Glomerular visceral epithelial cell (primary cell): ENCODE measurements at regions not wholly inside any gene's neighbourhood (a gene's known extent, or its start where the extent isn't known, plus 50 kb on each side); places are given as distances from the start of the nearest gene placed in this dataset.
"Not testable (repeated sequence)": the region's sequence is repeated elsewhere in the genome, so short reads cannot be mapped to it uniquely, and the experiment has no call there.

Experiments
- DNase-seq: peaks from one replicate; pipeline ENCODE4 v3.0.0-alpha.2; 2016; ENCODE audit errors: extremely low spot score

- no peak for DNase-seq
These were observed 157.4 kb upstream of the TNFAIP3 start for GRCh38 chr6:137709424-137710236.

GRCh38 chr6:137711972-137712371 lies 155.1 kb upstream of the TNFAIP3 start:
- no peak for DNase-seq

- DNase-seq = no peak
These were observed 154.5 kb upstream of the TNFAIP3 start for GRCh38 chr6:137712587-137712986.

- no peak for DNase-seq
These were observed 151.4 kb upstream of the TNFAIP3 start for GRCh38 chr6:137715589-137716045.

- DNase-seq = peak; percentile 80
These were observed 149.7 kb upstream of the TNFAIP3 start for GRCh38 chr6:137717074-137718073.

- not testable (repeated sequence) for DNase-seq
These were observed 148.2 kb upstream of the TNFAIP3 start for GRCh38 chr6:137718903-137719302.

- DNase-seq = no peak
These were observed 144.2 kb upstream of the TNFAIP3 start for GRCh38 chr6:137722749-137723272.

- DNase-seq = no peak
These were observed 143.6 kb upstream of the TNFAIP3 start for GRCh38 chr6:137723273-137724017.

- no peak for DNase-seq
These were observed 143.0 kb upstream of the TNFAIP3 start for GRCh38 chr6:137724018-137724403.

- DNase-seq = no peak
These were observed 142.4 kb upstream of the TNFAIP3 start for GRCh38 chr6:137724495-137725211.

- DNase-seq = no peak
These were observed 141.1 kb upstream of the TNFAIP3 start for GRCh38 chr6:137725949-137726348.

GRCh38 chr6:137726582-137726981 lies 140.5 kb upstream of the TNFAIP3 start:
- no peak for DNase-seq

- no peak for DNase-seq
These were observed 139.8 kb upstream of the TNFAIP3 start for GRCh38 chr6:137727216-137727765.

GRCh38 chr6:137728386-137729349 lies 138.4 kb upstream of the TNFAIP3 start:
- peak; percentile 85 for DNase-seq

GRCh38 chr6:137729866-137730629 lies 137.0 kb upstream of the TNFAIP3 start:
- DNase-seq = no peak

- DNase-seq = no peak
These were observed 135.5 kb upstream of the TNFAIP3 start for GRCh38 chr6:137731600-137731959.

- no peak for DNase-seq
These were observed 135.0 kb upstream of the TNFAIP3 start for GRCh38 chr6:137731960-137732616.

- DNase-seq = no peak
These were observed 133.7 kb upstream of the TNFAIP3 start for GRCh38 chr6:137733372-137733771.
